ENCODE measurements at regions not wholly inside any gene's neighbourhood (a gene's known extent, or its start where the extent isn't known, plus 50 kb on each side); places are given as distances from the start of the nearest gene placed in this dataset.

DNA sequence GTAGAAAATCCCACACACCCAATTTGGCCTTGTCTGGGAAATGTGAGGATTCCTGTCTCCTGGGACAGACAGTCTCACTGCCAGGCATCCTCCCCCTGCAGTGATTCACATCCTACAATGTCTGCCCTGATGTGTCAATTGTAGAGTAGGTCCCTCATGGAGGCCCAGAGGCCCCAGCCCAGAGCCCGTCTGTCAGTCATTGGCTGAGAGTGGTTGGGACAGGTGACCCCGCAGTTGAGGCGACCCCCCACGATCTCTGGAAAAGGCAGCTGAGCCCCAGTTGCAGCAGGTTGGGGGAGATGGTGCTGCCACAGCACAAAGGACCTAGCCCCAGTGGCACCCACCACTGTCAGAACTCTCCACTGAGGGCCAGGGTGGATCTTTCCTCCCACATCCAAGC is 84.3 kb upstream of the INSIG1 start:
- no peaks in the 10 kb centered on the region for H3K27me3 ChIP-seq (ENCODE audit: insufficient read depth, poor library complexity, severe bottlenecking)
- DNase-seq (ENCODE audit: low read depth in 1 of 2, low spot score in 1 of 2) = no peak
- H3K27ac ChIP-seq (replicated peaks) = no peak overlapping the region
- TF ChIP-seq SPI1 (IDR thresholded peaks at IDR 0.05; ENCODE audit: borderline replicate concordance, low read depth) (no peak), CTCF (IDR thresholded peaks at IDR 0.05; ENCODE audit: insufficient read depth, low read length) (no peak), POLR2AphosphoS5 (IDR thresholded peaks at IDR 0.05; ENCODE audit: low read depth) (no peak), GABPA (IDR thresholded peaks at IDR 0.05; ENCODE audit: low read depth) (no peak)
- TF ChIP-seq, protein P1, sequence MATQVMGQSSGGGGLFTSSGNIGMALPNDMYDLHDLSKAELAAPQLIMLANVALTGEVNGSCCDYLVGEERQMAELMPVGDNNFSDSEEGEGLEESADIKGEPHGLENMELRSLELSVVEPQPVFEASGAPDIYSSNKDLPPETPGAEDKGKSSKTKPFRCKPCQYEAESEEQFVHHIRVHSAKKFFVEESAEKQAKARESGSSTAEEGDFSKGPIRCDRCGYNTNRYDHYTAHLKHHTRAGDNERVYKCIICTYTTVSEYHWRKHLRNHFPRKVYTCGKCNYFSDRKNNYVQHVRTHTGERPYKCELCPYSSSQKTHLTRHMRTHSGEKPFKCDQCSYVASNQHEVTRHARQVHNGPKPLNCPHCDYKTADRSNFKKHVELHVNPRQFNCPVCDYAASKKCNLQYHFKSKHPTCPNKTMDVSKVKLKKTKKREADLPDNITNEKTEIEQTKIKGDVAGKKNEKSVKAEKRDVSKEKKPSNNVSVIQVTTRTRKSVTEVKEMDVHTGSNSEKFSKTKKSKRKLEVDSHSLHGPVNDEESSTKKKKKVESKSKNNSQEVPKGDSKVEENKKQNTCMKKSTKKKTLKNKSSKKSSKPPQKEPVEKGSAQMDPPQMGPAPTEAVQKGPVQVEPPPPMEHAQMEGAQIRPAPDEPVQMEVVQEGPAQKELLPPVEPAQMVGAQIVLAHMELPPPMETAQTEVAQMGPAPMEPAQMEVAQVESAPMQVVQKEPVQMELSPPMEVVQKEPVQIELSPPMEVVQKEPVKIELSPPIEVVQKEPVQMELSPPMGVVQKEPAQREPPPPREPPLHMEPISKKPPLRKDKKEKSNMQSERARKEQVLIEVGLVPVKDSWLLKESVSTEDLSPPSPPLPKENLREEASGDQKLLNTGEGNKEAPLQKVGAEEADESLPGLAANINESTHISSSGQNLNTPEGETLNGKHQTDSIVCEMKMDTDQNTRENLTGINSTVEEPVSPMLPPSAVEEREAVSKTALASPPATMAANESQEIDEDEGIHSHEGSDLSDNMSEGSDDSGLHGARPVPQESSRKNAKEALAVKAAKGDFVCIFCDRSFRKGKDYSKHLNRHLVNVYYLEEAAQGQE (IDR thresholded peaks at IDR 0.05; ENCODE audit: insufficient replicate concordance, low read depth) = no peak
- H3K4me3 ChIP-seq (replicated peaks; ENCODE audit: insufficient read depth, low read length) = no peak overlapping the region

GRCh38 chr7:155213955-155214740 is 83.5 kb upstream of the INSIG1 start:
- H3K4me3 ChIP-seq (replicated peaks; ENCODE audit: insufficient read depth, low read length) = no peak overlapping the region
- no peaks in the 10 kb centered on the region for H3K27me3 ChIP-seq (ENCODE audit: insufficient read depth, poor library complexity, severe bottlenecking)
- H3K27ac ChIP-seq (replicated peaks) = no peak overlapping the region
- TF ChIP-seq SPI1 (IDR thresholded peaks at IDR 0.05; ENCODE audit: borderline replicate concordance, low read depth) = no peak
- no peak for TF ChIP-seq GABPA (IDR thresholded peaks at IDR 0.05; ENCODE audit: low read depth)
- TF ChIP-seq, protein P1 (IDR thresholded peaks at IDR 0.05; ENCODE audit: insufficient replicate concordance, low read depth) = no peak
- TF ChIP-seq CTCF (IDR thresholded peaks at IDR 0.05; ENCODE audit: insufficient read depth, low read length) = no peak
- TF ChIP-seq POLR2AphosphoS5 (IDR thresholded peaks at IDR 0.05; ENCODE audit: low read depth) = no peak
- DNase-seq (ENCODE audit: low read depth in 1 of 2, low spot score in 1 of 2) = no peak

DNA sequence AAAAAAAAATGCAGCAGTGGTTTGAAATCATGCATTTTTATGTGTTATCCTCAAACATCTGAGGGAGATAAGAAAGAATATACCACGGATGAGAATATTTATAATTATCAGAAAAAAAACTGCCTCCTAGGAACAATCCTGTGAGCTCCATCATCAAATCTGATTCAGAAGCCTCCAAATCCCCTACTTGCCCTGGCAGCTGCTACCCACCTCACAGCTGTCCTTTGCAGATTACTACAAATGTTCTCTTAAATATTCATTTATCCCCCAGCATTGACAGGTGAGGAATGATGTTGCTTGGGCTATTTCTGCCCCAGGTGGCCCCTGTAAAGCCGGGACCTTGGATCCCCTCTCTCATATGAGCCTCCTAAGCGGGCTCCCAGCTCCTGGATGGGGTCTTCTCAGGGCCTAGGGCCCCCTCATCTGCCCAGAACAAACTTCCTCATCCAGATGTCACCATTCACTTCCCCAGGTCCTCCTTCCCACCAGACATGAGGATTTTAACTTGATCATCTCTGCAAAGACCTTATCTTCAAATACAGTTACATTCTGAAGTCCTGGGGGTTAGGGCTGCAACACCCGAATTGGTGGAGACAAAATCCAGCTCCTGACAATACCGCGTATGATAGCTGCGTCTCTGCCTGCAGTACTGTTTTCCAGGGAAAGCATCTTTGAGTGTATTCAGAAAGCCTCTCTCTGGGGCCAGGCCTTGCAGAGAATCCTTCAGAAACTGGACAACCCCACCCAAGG is 81.9 kb upstream of the INSIG1 start:
- TF ChIP-seq CTCF (IDR thresholded peaks at IDR 0.05; ENCODE audit: insufficient read depth, low read length) (no peak), SPI1 (IDR thresholded peaks at IDR 0.05; ENCODE audit: borderline replicate concordance, low read depth) (no peak), POLR2AphosphoS5 (IDR thresholded peaks at IDR 0.05; ENCODE audit: low read depth) (no peak), GABPA (IDR thresholded peaks at IDR 0.05; ENCODE audit: low read depth) (no peak)
- TF ChIP-seq, protein P1 (IDR thresholded peaks at IDR 0.05; ENCODE audit: insufficient replicate concordance, low read depth) = no peak
- Histone ChIP-seq H3K27ac (replicated peaks) (no peak overlapping the region), H3K27me3 (ENCODE audit: insufficient read depth, poor library complexity, severe bottlenecking) (no peaks in the 10 kb centered on the region), H3K4me3 (replicated peaks; ENCODE audit: insufficient read depth, low read length) (no peak overlapping the region)
- no peak for DNase-seq (ENCODE audit: low read depth in 1 of 2, low spot score in 1 of 2)

All from HL-60 (cell line).